ENCODE measurements at regions not wholly inside any gene's neighbourhood (a gene's known extent, or its start where the extent isn't known, plus 50 kb on each side); places are given as distances from the start of the nearest gene placed in this dataset.
"Not testable (repeated sequence)": the region's sequence is repeated elsewhere in the genome, so short reads cannot be mapped to it uniquely, and the experiment has no call there.

DNA sequence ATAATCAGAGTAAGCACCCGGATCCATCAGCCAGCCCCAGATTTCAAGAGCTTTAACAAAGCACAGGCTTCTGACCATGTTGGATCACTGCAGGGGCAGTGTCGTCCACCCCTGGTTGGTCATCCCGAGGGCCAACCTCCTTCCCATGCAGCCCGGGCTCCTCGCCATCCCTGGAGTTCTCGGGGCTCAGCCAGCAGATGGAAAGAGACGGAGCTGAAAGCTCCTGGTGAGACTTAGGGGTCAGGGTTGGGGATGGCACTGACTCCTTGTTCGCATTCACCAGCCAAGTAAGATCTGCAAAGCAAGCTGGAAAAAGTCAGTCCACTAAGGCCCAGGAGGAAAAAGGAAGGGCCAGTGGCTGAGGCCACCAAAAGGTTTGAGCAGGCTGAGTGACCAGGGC is 888.9 kb downstream of the BRD1 start:
- DNase-seq (ENCODE audit: low read depth in 2 of 2) = no peak

DNA sequence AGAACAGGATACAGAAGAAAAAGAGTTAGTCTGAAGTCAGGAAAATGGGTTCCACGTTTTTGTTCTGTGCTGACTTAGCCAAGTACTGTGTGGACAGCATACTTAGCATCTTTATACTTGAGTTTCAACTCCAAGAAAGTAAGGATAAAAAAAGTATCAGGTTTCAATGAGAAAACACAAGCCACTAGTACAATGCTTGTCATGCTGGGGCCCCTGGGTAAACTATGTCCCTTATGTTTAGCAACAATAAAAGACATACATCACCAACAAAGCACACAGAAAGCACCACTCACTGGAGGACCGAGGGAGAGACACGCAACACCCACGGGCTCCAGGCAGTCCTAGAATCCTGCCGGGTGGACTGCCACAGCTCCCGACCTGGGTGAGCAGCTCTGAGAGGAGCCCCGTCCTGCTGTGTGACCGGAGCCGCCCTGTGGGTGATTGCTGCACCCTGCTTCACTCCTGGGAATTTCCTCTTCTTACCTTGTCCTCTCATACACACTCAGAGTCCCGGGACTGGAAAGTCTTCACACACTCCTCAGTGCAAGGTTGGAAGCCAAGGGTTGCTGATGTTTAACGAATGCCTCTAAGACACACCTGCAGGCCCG is 890.5 kb downstream of the BRD1 start:
- no peak for DNase-seq (ENCODE audit: low read depth in 2 of 2)

DNA sequence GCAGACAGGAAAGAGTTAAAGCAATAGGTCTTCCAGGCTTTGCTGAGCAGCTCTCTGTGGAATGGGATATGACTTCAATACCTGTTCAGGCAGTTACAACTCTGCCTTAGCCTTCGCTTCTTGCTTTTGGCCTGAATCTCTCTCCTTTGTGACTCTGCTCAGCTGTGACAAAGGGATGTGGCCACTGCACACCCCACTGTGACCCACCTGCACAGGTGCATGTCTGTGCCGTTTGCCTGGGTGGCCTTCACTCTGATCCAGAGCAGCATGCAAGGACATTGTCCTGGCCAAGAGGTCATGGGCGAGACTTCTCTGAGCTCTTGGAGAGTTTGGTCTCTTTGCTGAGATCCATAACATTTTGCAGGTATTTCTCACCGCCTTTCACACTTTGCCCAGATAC is 891.3 kb downstream of the BRD1 start:
- DNase-seq (ENCODE audit: low read depth in 2 of 2) = no peak

DNA sequence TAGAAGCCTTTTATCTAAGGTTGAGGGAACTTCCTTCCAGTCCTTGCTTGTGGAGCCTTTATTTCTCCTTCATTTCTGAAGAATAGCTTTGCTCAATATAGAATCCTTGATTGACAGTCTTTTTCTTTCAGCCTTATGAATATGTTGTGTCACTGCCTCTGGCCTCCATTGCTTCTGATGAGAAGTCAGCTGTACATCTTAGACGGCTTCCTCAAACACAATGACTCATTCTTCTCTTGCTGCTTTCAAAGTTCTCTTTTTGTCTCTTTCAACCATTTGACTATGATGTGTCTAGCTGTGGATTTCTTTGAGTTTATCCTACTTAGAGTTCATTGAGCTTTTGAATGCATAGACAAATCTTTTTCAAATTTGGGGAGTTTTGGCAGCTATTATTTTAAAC is 893.2 kb downstream of the BRD1 start:
- DNase-seq (ENCODE audit: low read depth in 2 of 2) = no peak

DNA sequence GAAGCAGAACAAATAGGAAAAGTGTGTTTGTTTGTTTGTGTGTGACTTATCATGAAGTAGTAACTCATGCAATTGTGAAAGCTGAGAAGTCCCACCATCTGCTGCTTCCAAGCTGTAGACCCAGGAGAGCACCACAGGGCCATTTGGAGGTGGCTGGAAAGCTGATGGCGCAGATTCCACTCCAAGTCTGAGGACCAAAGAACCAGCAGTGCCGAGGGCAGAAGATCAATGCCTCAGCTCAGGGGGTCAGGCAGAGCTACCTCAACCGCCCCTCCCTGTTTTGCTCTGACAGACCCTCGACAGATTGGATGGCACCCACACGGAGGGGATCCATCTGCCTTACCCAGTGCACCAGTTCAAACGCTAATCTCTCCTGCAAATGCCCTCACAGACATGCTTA is 896.2 kb downstream of the BRD1 start:
- no peak for DNase-seq (ENCODE audit: low read depth in 2 of 2)

DNA sequence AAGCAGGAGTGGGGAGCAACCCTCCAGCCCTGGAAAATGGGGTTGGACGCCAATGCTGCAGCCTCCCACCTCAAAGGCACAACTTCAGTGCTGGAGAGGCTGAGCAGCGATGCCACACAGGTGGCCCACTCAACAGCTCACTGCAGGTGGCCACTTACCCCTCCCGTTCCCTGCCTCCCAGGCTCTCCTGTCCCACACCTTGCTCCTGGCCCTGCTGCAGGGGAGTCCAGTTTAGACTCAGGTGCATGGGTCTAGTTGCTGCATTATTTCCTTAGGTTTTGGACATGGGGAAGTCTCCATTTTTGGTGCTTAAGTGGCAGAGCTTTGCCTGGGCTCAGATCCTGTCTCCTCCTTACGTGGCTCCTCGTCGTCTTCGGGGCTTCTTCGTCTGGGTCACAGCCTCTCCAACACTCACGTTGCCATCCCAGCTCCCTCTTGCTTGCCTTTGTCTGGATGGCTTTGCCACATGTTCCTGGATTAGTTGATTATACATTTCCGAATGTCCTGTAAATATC is 898.3 kb downstream of the BRD1 start:
- DNase-seq (ENCODE audit: low read depth in 2 of 2) = no peak

DNA sequence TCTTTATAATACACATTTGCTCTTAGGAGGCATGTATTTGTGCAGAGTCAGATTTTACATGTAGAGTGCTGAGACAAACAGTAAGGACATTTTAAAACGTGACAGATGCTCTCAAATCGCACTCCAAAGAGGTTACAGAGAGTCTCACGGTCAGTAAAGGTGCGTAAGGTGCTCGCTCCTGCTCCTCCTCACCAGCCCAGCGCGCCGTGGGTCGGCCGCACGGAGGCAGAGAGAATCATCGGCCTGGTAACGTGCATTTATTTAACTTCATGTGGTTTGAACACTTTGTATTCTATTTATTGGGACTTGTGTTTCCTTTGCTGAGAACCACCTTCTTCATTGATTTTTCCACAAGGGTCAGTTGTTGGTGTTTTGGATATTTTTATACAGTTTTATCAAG is 900.1 kb downstream of the BRD1 start:
- DNase-seq (ENCODE audit: low read depth in 2 of 2) = no peak

DNA sequence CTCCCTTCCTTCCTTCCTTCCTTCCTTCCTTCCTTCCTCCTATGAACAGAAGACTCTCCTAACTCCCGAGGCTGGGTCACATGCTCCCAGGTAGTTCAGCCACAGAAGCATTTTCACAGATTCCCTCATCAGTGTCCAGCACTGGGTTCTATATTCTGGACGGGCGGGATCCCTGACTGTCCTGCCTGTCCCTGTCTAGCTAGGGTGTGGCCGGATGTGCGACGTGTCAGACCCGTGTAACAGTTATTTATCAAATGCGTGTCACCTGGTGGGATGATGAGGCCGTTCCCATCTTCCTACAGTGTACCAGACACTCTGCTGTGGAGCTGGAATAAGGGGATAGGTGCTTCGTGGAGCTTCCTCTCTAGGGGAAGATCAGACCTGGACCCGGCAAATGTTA is 901.0 kb downstream of the BRD1 start:
- no peak for DNase-seq (ENCODE audit: low read depth in 2 of 2)

DNA sequence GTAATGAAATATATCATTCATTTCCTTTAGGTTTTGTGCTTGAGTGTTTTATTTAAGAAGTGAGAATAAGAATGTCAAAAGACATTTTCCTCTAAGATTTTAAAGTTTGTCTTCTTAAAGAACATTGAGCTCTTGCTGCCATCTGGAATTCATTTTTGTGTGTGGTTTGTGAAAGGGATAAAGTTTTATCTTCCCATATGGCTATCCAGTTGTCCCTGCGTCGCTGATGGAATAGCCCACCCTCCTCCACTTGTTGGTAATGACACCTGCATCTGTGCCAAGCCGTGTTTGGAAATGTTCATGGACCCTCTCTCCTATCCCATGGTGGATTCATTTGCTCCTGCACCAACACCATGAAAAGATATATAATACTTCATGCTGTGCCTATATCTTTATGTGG is 901.5 kb downstream of the BRD1 start:
- no peak for DNase-seq (ENCODE audit: low read depth in 2 of 2)

DNA sequence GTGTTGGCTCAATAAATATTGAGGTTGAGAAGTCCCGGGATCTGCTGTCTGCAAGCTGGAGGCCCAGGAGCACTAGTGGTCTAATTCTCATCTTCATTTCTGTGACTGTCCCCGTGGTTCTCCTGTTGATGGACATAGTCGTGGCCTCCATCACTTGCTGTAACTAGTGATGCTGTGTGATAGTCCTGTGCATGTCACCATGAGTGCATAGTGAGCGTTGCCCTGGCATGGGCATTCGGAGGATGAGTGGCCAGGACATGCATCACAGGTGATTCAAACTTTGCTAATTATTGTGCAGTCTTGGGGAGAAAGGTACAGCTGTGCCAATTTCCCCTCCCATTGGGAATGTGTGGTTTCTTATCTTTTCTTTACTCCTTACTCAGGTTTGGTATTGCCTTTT is 902.2 kb downstream of the BRD1 start:
- DNase-seq (ENCODE audit: low read depth in 2 of 2) = no peak

DNA sequence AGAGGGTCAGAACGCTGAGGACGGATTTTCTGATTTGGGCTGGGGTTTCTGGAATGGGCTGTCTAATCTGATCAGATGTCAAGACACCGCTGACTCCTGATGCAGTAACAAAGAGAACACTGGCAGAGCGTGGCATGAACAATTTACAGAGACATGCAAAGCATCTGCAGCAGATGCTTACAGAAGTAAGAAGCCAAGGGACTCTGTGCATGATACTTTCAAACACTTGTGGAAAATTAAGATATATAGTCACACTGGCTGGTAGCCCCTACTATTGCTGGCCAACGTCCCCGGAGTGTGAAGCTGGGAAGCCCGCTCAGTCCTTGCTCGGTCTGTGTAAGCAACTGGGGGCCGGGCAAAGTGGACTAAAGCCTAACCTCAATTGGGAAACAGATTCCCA is 903.7 kb downstream of the BRD1 start:
- no peak for DNase-seq (ENCODE audit: low read depth in 2 of 2)

DNA sequence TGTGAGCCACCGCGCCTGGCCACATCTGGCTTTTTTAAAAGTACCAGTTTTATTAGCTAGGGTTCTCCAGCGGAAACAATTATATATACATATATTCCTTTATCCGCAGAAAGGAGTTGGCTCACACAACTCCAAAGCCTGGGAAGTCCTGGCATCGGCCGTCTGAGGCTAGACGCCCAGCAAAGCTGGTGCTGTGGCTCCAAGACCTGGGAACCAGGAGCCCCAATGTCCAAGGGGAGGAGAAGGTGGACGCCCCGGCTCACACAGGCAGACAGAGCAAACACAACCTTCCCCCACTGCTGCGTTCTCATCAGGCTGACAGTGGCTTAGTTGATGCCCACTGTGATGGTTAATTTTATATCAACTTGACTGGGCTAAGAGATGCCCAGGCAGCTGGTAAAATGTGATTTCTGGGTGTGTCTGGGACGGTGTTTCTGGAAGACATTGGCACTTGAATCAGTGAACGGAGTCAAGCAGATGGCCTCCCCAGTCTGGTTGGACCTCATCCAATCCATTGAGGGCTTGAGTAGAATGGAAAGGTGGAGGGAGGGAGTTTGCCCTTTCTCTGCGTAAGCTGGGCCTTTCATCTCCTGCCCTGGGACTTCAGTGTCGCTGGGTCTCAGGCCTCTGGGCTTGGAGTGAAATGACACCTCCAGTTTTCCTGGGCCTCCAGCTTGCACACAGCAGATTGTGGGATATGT is 904.4 kb downstream of the BRD1 start:
- no peak for DNase-seq (ENCODE audit: low read depth in 2 of 2)

DNA sequence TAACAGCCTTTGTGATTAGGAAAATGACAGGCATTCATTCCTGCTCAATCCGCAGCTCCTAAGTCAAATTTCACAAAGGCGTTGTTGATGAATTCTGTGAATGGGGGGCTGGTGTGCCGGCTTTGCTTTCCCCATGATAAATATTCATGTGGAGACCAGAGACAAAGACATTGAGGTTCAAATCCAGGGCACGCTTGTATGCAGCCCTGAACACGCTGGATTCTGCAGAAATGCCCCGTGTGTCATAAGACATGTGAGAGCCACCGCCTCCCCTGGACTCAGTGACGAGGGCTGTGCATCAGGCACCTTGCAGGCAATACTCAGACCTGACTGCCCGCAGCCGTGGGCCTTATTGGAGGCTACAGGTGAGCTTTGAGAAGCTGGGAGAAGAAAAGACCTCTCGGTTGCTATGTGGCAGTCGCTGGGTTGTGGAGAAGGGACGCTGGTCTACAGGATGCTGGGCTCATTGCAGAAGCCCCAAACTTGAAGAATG is 906.2 kb downstream of the BRD1 start:
- no peak for DNase-seq (ENCODE audit: low read depth in 2 of 2)

DNA sequence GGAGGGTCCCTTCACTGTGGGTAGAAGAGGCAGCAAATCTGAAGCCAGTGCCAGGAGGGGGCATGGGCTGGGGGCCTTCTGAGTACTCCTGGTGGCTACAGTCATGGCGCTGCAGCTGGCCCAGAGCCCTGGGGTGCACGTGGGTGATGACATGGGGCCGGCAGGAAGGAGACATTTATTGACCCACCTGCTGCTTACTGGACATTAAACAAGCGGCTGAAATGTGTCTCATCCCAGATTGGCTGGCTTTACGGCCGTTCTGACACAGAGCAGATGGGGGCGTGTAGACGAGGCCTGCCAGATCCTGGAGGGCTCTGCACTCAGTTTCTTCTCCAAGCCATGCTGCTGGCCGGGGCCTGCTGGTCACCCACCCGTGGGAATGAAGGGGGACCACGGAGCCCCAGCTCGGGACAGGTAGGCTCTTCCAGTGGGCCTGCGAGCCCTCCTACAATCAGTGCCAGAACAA is 906.9 kb downstream of the BRD1 start:
- no peak for DNase-seq (ENCODE audit: low read depth in 2 of 2)

DNA sequence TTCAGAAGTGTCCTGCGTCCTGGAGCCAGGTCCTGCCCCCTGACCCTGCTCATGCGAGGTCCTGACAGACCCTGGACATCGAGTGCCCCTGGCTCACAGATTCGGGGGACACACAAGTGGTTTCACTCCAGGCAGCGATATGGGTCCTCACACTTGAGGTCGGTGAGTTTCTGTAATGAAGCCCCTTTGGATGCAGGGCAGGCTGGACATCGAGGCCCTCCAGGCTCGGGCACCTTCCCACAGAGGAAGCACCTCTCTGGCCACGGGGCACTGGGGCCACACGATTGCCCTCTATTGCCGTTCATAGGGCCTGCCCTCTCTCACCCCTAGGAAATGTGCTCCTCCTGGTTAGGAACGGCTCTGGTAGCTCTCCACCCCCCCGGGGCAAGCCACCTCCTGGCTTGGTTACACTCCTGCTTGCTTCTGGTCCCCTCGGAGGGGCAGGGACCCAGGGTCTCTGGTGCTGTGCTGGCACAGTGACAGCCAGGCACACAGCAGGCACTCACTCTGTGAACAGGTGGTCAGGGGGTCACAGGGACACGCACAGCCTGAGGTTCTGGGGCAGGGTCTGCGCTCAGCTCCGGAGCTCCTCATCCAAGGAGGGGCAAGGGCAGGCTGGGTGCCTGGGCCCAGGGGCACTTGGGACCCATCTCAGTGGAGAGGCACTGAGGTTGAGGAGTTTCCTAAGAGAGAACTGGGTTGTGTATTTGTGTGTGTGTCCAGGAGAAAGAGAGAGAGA is 907.7 kb downstream of the BRD1 start:
- no peak for DNase-seq (ENCODE audit: low read depth in 2 of 2)

DNA sequence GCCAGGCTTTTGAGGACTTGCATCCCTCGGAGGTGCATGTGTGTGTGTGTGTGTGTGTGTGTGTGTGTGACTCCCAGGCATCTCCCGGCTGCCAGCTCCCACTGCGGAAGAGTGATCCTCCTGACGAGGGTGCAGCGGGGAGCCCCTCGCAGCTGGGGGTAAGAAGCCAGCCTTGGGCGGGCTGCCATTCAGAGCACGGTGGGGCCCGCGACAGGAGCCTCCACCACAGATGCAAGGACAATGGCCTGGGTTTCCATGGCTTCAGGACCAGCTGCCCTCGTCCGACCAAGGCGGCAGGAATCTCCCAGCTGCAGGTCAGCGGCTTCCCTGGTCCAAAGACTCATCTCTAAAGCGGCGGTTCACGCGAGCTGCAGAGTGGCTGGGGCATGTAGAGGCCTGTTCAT is 908.5 kb downstream of the BRD1 start:
- no peak for DNase-seq (ENCODE audit: low read depth in 2 of 2)

DNA sequence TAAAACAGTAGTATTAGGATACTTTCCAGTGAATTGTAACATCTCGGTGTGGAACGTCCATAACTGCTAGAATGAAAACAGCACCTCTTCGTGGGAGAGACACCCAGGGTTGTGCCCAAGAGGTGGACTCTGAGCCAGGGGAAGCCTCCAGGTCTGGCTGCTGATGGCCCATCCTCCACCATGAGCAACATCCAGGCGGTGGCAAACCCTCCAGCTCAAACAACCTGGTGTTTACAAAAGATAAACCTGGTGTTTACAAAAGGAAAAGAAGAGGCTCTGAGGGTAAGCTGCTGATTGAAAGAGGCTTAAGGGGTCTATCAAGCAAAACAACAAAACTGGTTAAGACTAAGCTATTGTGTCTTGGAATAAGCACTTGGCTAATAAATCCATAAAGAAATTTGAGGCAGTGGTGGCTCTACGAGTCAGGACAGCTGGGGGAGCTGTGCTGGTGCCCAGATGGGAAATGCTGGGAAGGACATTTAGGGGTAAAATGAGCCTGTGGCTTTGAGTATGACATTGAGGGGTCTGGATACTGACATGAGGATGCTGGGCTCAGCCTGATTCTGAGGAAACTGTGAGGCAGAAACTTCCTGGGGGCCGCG is 909.0 kb downstream of the BRD1 start:
- no peak for DNase-seq (ENCODE audit: low read depth in 2 of 2)

DNA sequence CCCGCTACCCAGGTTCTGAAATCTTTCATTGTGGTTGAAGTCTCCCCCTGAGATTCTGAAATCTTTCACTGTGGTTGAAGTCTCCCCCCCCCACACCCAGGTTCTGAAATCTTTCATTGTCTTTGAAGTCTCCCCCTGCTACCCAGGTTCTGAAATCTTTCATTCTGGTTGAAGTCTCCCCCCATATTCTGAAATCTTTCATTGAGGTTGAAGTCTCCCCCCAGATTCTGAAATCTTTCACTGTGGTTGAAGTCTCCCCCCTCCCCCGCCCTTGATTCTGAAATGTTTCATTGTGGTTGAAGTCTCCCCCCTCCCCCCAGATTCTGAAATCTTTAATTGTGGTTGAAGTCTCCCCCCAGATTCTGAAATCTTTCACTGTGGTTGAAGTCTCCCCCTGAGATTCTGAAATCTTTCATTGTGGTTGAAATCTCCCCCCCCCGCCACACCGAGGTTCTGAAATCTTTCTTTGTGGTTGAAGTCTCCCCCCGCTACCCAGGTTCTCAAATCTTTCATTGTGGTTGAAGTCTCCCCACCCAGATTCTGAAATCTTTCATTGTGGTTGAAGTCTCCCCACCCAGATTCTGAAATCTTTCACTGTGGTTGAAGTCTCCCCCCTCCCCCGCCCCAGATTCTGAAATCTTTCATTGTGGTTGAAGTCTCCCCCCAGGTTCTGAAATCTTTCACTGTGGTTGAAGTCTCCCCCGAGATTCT is 915.2 kb downstream of the BRD1 start:
- DNase-seq (ENCODE audit: low read depth in 2 of 2) = not testable (repeated sequence)

DNA sequence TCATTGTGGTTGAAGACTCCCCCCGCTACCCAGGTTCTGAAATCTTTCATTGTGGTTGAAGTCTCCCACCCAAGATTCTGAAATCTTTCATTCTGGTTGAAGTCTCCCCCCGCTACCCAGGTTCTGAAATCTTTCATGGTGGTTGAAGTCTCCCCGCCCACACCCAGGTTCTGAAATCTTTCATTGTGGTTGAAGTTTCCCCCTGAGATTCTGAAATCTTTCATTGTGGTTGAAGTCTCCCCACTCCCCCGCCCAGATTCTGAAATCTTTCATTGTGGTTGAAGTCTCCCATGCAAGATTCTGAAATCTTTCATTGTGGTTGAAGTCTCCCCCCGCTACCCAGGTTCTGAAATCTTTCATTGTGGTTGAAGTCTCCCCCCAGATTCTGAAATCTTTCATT is 916.0 kb downstream of the BRD1 start:
- DNase-seq (ENCODE audit: low read depth in 2 of 2) = not testable (repeated sequence)

DNA sequence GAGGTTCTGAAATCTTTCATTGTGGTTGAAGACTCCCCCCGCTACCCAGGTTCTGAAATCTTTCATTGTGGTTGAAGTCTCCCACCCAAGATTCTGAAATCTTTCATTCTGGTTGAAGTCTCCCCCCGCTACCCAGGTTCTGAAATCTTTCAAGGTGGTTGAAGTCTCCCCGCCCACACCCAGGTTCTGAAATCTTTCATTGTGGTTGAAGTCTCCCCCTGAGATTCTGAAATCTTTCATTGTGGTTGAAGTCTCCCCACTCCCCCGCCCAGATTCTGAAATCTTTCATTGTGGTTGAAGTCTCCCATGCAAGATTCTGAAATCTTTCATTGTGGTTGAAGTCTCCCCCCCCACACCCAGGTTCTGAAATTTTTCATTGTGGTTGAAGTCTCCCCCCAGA is 916.6 kb downstream of the BRD1 start:
- not testable (repeated sequence) for DNase-seq (ENCODE audit: low read depth in 2 of 2)

DNA sequence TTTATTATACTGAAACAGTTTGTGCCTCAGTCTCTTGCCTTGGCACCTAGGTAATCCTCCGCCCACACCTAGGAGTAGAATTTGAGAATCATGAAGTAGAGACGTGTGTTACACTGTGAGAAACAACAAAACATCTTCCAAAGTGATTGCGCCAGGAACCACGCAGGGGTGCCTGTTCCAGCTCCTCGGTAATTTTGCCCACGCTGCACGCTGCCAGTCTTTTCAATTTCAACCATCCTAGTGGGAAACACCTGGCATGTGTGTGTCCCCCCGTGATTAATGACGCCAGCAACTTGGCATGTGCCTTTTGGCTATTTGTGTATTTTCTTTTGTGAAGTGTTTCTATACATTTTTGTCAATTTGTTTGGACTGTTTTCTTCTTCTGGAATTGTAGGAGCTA is 919.1 kb downstream of the BRD1 start:
- DNase-seq (ENCODE audit: low read depth in 2 of 2) = no peak

Data from dermis microvascular lymphatic vessel endothelial cell (primary cell).